HepG2 (cell line): ENCODE measurements at regions not wholly inside any gene's neighbourhood (a gene's known extent, or its start where the extent isn't known, plus 50 kb on each side); places are given as distances from the start of the nearest gene placed in this dataset.

Source experiments
- CREM ChIP-seq, 2 experiments: sonication (generic) in 1 of 2; formaldehyde crosslinking in 1 of 2; IDR thresholded peaks; 2 replicates each; pipeline versions ENCODE4 v1.4.0 to v1.6.1; 2016 to 2020; ENCODE audit warnings: antibody characterized with exemption in 1 of 2, mild to moderate bottlenecking in 1 of 2, missing genetic modification reagents in 1 of 2
- FOXK1 ChIP-seq: sonication (generic); formaldehyde crosslinking; IDR thresholded peaks from 2 replicates; pipeline ENCODE4 v1.4.0; 2020; ENCODE audit warnings: low read depth, missing genetic modification reagents, borderline replicate concordance
- HMG20B ChIP-seq: conservative IDR thresholded peaks from 2 replicates; pipeline ENCODE4 v1.6.1; 2016; ENCODE audit warnings: missing genetic modification reagents, missing compliant biosample characterization
- MLLT10 ChIP-seq: sonication (generic); formaldehyde crosslinking; IDR thresholded peaks from 2 replicates; pipeline ENCODE4 v1.4.0; 2020; ENCODE audit warnings: missing genetic modification reagents
- NFE2L2 ChIP-seq: fragments of 150-350 bp; IDR thresholded peaks from 2 replicates; pipeline ENCODE4 v1.6.1; 2014; ENCODE audit warnings: low read length
- NR3C1 ChIP-seq: sonication (generic); formaldehyde crosslinking; IDR thresholded peaks from 2 replicates; pipeline ENCODE4 v1.4.0; 2020; ENCODE audit warnings: missing genetic modification reagents
- PLRG1 ChIP-seq: fragments of 450-650 bp; conservative IDR thresholded peaks from 2 replicates; pipeline ENCODE4 v1.6.1; 2016
- RARG ChIP-seq: sonication (generic); formaldehyde crosslinking; IDR thresholded peaks from 2 replicates; pipeline ENCODE4 v1.4.0; 2020; ENCODE audit warnings: low read depth, mild to moderate bottlenecking, missing genetic modification reagents
- RFX3 ChIP-seq: IDR thresholded peaks from 2 replicates; pipeline ENCODE4 v1.6.1; 2016; ENCODE audit warnings: missing biosample characterization, missing genetic modification reagents
- TAF15 ChIP-seq: fragments of 200-400 bp; formaldehyde crosslinking; IDR thresholded peaks from one replicate; pipeline ENCODE4 v1.6.1; 2018; ENCODE audit warnings: mild to moderate bottlenecking, low read depth, low read length; ENCODE audit not compliant: poor library complexity, severe bottlenecking
- TBL1XR1 ChIP-seq: fragments of 150-350 bp; IDR thresholded peaks from 2 replicates; pipeline ENCODE4 v1.6.1; 2014; ENCODE audit warnings: borderline replicate concordance, low read length; ENCODE audit not compliant: partially characterized antibody
- THAP11 ChIP-seq: IDR thresholded peaks from 2 replicates; pipeline ENCODE4 v1.6.1; 2016; ENCODE audit warnings: missing biosample characterization, missing genetic modification reagents
- ZNF746 ChIP-seq: sonication (generic); formaldehyde crosslinking; IDR thresholded peaks from 2 replicates; pipeline ENCODE4 v1.8.0; 2022; ENCODE audit warnings: mild to moderate bottlenecking, missing genetic modification reagents
- ZNF766 ChIP-seq: sonication (generic); formaldehyde crosslinking; IDR thresholded peaks from 2 replicates; pipeline ENCODE4 v1.5.0; 2020; ENCODE audit warnings: missing genetic modification reagents, borderline replicate concordance
- ZSCAN20 ChIP-seq: sonication (generic); formaldehyde crosslinking; IDR thresholded peaks from 2 replicates; pipeline ENCODE4 v1.4.0; 2020; ENCODE audit warnings: missing genetic modification reagents, mild to moderate bottlenecking, borderline replicate concordance
- ZSCAN22 ChIP-seq: sonication (generic); formaldehyde crosslinking; IDR thresholded peaks from 2 replicates; pipeline ENCODE4 v1.4.0; 2020; ENCODE audit warnings: mild to moderate bottlenecking, missing genetic modification reagents
- TF ChIP-seq, protein P1 (sequence below): sonication (generic); formaldehyde crosslinking; IDR thresholded peaks from 2 replicates; pipeline ENCODE4 v1.5.1; 2020; ENCODE audit warnings: missing genetic modification reagents, mild to moderate bottlenecking, borderline replicate concordance
- TF ChIP-seq, protein P2 (sequence below): sonication (generic); formaldehyde crosslinking; IDR thresholded peaks from 2 replicates; pipeline ENCODE4 v1.4.0; 2020; ENCODE audit warnings: missing genetic modification reagents
- TF ChIP-seq, protein P3 (sequence below): sonication (generic); formaldehyde crosslinking; IDR thresholded peaks from 2 replicates; pipeline ENCODE4; 2020; ENCODE audit warnings: missing genetic modification reagents, mild to moderate bottlenecking, borderline replicate concordance
- TF ChIP-seq, protein P4 (sequence below): sonication (generic); formaldehyde crosslinking; IDR thresholded peaks from 2 replicates; pipeline ENCODE4 v1.5.0; 2020; ENCODE audit warnings: missing genetic modification reagents
- TF ChIP-seq, protein P5 (sequence below): sonication (generic); formaldehyde crosslinking; IDR thresholded peaks from 2 replicates; pipeline ENCODE4 v1.5.1; 2020; ENCODE audit warnings: missing genetic modification reagents, mild to moderate bottlenecking, borderline replicate concordance
- TF ChIP-seq, protein P6 (sequence below): sonication (generic); formaldehyde crosslinking; conservative IDR thresholded peaks from 2 replicates; pipeline ENCODE4 v1.4.0; 2020; ENCODE audit warnings: missing genetic modification reagents

DNA sequence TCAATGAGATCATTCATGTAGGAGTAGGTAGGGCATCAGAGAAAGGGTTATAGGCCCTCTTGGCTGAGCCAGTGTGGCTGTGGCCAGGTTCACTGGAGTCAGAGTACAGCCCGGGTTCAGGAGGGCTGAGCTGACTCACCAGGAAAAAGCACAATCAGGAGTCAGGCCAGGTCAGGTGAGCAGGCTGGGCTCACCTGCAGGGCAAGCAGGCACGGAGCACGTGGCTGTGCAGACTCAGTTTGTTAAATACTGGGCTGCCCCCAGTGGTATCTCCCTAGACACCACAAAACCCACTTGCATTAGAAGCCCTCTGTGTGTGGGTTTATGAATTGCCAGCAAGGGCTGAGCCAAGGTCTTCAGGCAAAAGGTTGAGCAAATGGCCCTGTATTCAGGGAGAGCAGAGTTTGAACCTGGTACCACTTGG is 122.1 kb upstream of the SERBP1 start (continued):
- TF ChIP-seq, protein P1, sequence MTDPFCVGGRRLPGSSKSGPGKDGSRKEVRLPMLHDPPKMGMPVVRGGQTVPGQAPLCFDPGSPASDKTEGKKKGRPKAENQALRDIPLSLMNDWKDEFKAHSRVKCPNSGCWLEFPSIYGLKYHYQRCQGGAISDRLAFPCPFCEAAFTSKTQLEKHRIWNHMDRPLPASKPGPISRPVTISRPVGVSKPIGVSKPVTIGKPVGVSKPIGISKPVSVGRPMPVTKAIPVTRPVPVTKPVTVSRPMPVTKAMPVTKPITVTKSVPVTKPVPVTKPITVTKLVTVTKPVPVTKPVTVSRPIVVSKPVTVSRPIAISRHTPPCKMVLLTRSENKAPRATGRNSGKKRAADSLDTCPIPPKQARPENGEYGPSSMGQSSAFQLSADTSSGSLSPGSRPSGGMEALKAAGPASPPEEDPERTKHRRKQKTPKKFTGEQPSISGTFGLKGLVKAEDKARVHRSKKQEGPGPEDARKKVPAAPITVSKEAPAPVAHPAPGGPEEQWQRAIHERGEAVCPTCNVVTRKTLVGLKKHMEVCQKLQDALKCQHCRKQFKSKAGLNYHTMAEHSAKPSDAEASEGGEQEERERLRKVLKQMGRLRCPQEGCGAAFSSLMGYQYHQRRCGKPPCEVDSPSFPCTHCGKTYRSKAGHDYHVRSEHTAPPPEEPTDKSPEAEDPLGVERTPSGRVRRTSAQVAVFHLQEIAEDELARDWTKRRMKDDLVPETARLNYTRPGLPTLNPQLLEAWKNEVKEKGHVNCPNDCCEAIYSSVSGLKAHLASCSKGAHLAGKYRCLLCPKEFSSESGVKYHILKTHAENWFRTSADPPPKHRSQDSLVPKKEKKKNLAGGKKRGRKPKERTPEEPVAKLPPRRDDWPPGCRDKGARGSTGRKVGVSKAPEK = no peak
- TF ChIP-seq MLLT10 (CRISPR knock-in tag) (no peak), ZSCAN20 (CRISPR knock-in tag) (no peak), PLRG1 (no peak), ZNF766 (CRISPR knock-in tag) (peak; percentile 50; the same call in 1 of the 2 replicates), FOXK1 (CRISPR knock-in tag) (peak; percentile 38; the same call in 1 of the 2 replicates), CREM (IDR thresholded peaks at IDR 0.05) (no peak), CREM (CRISPR knock-in tag; IDR thresholded peaks at IDR 0.05) (no peak), HMG20B (no peak), NR3C1 (CRISPR knock-in tag) (no peak), TAF15 (no peak), TBL1XR1 (no peak), NFE2L2 (no peak), THAP11 (CRISPR knock-in tag) (0 out of 2 replicates have a peak, but pooled peaks have one; percentile 22), RARG (no peak), ZSCAN22 (CRISPR knock-in tag) (no peak), RFX3 (CRISPR knock-in tag) (no peak), ZNF746 (CRISPR knock-in tag) (no peak)
- TF ChIP-seq, protein P2, sequence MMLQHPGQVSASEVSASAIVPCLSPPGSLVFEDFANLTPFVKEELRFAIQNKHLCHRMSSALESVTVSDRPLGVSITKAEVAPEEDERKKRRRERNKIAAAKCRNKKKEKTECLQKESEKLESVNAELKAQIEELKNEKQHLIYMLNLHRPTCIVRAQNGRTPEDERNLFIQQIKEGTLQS (CRISPR knock-in tag) = peak; percentile 52; the same call in 1 of the 2 replicates
- TF ChIP-seq, protein P3, sequence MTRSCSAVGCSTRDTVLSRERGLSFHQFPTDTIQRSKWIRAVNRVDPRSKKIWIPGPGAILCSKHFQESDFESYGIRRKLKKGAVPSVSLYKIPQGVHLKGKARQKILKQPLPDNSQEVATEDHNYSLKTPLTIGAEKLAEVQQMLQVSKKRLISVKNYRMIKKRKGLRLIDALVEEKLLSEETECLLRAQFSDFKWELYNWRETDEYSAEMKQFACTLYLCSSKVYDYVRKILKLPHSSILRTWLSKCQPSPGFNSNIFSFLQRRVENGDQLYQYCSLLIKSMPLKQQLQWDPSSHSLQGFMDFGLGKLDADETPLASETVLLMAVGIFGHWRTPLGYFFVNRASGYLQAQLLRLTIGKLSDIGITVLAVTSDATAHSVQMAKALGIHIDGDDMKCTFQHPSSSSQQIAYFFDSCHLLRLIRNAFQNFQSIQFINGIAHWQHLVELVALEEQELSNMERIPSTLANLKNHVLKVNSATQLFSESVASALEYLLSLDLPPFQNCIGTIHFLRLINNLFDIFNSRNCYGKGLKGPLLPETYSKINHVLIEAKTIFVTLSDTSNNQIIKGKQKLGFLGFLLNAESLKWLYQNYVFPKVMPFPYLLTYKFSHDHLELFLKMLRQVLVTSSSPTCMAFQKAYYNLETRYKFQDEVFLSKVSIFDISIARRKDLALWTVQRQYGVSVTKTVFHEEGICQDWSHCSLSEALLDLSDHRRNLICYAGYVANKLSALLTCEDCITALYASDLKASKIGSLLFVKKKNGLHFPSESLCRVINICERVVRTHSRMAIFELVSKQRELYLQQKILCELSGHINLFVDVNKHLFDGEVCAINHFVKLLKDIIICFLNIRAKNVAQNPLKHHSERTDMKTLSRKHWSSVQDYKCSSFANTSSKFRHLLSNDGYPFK (CRISPR knock-in tag) = no peak
- TF ChIP-seq, protein P4, sequence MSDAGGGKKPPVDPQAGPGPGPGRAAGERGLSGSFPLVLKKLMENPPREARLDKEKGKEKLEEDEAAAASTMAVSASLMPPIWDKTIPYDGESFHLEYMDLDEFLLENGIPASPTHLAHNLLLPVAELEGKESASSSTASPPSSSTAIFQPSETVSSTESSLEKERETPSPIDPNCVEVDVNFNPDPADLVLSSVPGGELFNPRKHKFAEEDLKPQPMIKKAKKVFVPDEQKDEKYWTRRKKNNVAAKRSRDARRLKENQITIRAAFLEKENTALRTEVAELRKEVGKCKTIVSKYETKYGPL (CRISPR knock-in tag) = no peak
- TF ChIP-seq, protein P5, sequence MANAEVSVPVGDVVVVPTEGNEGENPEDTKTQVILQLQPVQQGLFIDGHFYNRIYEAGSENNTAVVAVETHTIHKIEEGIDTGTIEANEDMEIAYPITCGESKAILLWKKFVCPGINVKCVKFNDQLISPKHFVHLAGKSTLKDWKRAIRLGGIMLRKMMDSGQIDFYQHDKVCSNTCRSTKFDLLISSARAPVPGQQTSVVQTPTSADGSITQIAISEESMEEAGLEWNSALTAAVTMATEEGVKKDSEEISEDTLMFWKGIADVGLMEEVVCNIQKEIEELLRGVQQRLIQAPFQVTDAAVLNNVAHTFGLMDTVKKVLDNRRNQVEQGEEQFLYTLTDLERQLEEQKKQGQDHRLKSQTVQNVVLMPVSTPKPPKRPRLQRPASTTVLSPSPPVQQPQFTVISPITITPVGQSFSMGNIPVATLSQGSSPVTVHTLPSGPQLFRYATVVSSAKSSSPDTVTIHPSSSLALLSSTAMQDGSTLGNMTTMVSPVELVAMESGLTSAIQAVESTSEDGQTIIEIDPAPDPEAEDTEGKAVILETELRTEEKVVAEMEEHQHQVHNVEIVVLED (CRISPR knock-in tag) = no peak
- TF ChIP-seq, protein P6, sequence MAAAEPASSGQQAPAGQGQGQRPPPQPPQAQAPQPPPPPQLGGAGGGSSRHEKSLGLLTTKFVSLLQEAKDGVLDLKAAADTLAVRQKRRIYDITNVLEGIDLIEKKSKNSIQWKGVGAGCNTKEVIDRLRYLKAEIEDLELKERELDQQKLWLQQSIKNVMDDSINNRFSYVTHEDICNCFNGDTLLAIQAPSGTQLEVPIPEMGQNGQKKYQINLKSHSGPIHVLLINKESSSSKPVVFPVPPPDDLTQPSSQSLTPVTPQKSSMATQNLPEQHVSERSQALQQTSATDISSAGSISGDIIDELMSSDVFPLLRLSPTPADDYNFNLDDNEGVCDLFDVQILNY (CRISPR knock-in tag) = no peak
